ENCODE measurements at regions not wholly inside any gene's neighbourhood (a gene's known extent, or its start where the extent isn't known, plus 50 kb on each side); places are given as distances from the start of the nearest gene placed in this dataset.
"Not testable (repeated sequence)": the region's sequence is repeated elsewhere in the genome, so short reads cannot be mapped to it uniquely, and the experiment has no call there.

DNA sequence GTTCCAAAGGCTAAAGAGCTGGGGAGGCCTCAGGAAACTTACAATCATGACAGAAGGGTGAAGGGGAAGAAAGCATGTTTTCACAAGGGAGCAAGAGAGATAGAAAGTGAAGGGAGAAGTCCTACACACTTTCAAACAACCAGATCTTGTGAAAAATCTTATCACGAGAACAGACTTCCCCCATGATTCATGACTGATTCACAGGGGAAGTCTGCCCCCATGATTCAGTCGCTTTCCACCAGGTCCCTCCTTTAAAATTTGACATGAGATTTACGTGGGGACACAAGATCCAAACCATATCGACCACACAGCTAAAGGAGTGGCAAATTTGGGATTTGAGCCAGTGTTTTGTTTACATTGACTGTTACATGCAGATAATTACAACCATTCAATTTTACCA is 971.1 kb upstream of the HS3ST1 start:
- FAIRE-seq (no peak), DNase-seq (ENCODE audit: insufficient read length, low spot score) (no peak)
- TF ChIP-seq, protein P1, sequence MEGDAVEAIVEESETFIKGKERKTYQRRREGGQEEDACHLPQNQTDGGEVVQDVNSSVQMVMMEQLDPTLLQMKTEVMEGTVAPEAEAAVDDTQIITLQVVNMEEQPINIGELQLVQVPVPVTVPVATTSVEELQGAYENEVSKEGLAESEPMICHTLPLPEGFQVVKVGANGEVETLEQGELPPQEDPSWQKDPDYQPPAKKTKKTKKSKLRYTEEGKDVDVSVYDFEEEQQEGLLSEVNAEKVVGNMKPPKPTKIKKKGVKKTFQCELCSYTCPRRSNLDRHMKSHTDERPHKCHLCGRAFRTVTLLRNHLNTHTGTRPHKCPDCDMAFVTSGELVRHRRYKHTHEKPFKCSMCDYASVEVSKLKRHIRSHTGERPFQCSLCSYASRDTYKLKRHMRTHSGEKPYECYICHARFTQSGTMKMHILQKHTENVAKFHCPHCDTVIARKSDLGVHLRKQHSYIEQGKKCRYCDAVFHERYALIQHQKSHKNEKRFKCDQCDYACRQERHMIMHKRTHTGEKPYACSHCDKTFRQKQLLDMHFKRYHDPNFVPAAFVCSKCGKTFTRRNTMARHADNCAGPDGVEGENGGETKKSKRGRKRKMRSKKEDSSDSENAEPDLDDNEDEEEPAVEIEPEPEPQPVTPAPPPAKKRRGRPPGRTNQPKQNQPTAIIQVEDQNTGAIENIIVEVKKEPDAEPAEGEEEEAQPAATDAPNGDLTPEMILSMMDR (IDR thresholded peaks at IDR 0.05; ENCODE audit: insufficient read depth, missing control alignments), result no peak

DNA sequence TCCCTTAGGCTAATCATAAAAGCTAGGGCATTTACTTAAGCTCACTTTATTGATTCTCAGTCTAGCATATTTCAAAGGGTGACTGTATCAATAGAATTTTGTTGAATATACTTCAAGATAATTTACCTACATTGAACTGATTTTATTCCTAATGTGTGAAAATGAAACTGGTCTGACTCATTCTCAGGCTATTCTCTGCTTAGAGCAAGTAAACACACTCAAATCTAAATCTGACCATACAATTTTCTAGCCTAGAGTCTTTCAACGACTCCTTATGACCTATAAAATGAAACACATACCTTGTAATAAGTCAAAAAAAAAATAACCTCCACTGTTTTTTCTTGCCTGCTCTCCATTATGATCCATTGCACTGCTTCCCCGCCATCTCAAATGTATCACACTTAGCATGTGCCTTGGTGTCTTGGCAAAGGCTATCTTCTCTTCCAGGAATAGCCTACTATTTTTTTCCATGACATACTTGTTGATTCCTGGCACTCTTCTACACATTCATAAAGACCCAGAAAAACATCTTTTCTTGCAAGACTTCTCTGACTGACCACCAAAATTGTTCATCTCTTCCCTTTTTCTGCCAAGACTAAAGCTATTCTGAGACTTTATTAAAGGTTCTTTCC is 965.1 kb upstream of the HS3ST1 start:
- DNase-seq (ENCODE audit: insufficient read length, low spot score) (no peak), FAIRE-seq (no peak)
- TF ChIP-seq, protein P1 (IDR thresholded peaks at IDR 0.05; ENCODE audit: insufficient read depth, missing control alignments), result no peak

DNA sequence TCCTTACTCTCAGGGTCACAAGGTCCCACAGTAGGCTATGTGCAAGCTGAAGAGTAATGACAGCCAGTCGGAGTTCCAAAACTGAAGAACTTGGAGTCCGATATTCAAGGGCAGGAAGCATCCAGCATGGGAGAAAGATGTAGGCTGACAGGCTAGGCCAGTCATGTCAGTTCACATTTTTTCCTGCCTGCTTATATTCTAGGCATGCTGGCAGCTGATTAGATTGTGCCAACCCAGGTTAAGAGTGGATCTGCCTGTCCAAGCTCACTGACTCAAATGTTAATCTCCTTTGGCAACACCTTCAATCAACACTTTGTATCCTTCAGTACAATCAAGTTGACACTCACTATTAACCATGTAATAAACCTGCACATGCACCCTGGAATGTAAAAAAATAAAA is 960.9 kb upstream of the HS3ST1 start:
- TF ChIP-seq, protein P1 (IDR thresholded peaks at IDR 0.05; ENCODE audit: insufficient read depth, missing control alignments), result no peak
- DNase-seq (ENCODE audit: insufficient read length, low spot score), result no peak
- no peak for FAIRE-seq

DNA sequence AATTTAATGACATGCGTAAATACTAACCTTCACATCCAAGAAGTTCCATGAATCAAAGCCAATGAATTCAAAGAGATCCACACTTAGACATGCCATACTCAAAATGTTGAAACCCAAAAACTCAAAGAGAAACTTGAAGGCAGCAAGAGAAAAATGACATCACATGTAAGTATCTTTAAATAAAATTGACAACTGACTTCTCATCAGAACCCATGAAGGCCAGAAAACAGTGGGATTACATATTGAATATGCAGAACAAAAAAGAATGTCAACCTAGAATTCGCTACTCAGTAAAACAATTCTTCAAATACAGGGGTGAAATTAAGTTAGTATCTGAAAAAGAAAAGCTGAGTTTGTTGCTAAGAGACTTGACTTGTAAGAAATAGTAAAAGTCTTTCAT is 953.9 kb upstream of the HS3ST1 start:
- TF ChIP-seq, protein P1 (IDR thresholded peaks at IDR 0.05; ENCODE audit: insufficient read depth, missing control alignments), result no peak
- DNase-seq (ENCODE audit: insufficient read length, low spot score), result no peak
- no peak for FAIRE-seq

DNA sequence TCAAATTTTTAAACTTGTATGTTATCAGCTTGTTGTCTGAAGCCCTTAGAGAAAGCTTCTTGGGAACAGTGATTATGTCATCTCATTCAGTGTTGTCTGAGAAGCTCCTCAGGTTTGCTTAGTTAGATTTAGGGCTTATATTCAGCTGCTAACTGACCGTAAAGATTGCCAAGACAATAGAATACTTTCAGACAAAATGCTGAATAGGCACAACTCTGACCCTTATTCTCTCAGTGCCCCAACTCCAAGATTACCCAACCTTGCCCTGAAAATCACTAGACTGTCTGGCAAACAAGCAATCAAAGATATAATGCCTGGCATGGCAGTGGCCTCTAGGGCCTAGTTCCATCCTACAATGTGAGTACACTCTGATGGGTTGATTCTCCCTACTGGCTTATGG is 950.5 kb upstream of the HS3ST1 start:
- FAIRE-seq (no peak), DNase-seq (ENCODE audit: insufficient read length, low spot score) (no peak)
- TF ChIP-seq, protein P1 (IDR thresholded peaks at IDR 0.05; ENCODE audit: insufficient read depth, missing control alignments), result no peak

DNA sequence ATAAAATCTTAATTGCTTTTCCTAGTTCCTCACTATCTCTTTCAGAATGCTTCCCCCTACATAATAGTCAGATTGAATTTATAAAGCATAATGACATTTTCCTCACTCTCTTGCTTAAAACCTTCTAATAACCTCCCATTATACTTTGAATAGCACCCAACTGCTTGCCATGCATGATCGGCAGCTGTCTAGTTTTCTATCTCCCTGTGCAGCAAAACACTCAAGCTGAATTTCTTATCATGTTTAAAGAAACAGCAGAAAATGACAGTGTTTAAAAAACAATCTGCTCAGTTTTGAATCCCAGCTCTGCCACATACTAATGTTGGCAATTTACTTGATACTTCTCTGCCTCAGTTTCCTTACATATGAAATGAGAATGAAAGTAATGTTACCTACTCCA is 947.1 kb upstream of the HS3ST1 start:
- FAIRE-seq (no peak), DNase-seq (ENCODE audit: insufficient read length, low spot score) (no peak)
- TF ChIP-seq, protein P1 (IDR thresholded peaks at IDR 0.05; ENCODE audit: insufficient read depth, missing control alignments), result no peak

DNA sequence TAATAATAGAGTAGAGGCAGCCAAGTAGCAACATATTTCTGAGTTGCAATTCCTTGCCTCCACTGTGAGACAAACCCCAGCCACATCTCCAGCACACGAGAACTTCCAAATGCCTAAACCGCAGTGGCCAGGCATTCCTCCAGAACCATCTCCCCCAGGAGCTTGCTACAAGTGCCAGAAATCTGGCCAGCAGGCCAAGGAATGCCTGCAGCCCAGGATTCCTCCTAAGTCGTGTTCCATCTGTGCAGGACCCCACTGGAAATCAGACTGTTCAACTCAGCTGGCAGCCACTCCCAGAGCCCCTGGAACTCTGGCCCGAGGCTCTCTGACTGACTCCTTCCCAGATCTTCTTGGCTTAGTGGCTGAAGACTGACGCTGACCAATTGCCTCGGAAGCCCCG is 937.2 kb upstream of the HS3ST1 start:
- FAIRE-seq; DNase-seq (ENCODE audit: insufficient read length, low spot score): not testable (repeated sequence)

DNA sequence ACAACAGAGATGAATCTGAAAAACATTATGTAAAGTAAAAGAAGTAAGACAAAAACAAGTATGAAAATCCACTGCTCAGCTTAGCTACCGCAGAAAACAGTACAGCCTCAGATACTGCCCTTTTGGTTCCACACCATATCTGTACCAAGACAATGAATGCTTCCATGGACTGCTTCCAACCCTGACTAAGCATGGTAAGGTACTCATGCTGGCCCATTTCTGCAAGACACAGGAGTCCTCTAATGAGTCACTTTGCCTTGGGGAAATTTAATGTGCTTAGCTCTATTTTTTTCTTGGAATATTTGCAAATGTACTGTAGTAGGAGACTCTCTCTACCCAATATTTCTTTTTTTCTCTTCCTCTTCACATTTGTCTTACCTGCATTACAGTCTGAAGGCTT is 931.7 kb upstream of the HS3ST1 start:
- no peak for FAIRE-seq
- TF ChIP-seq, protein P1 (IDR thresholded peaks at IDR 0.05; ENCODE audit: insufficient read depth, missing control alignments), result no peak
- DNase-seq (ENCODE audit: insufficient read length, low spot score), result no peak

Measured in D721Med (cell line).